A549 (cell line): ENCODE measurements at regions not wholly inside any gene's neighbourhood (a gene's known extent, or its start where the extent isn't known, plus 50 kb on each side); places are given as distances from the start of the nearest gene placed in this dataset.

ENCODE experiments used
- POLR2AphosphoS2 ChIP-seq: conservative IDR thresholded peaks from 2 replicates; pipeline ENCODE4 v1.6.1; 2012; ENCODE audit warnings: low read length, improper control_type of control experiment, inconsistent platforms
- TF ChIP-seq, protein P1 (sequence below): fragments of >200 bp; sonication (Bioruptor Twin); formaldehyde crosslinking; IDR thresholded peaks from 3 replicates; pipeline ENCODE4 v1.5.1; 2016

DNA sequence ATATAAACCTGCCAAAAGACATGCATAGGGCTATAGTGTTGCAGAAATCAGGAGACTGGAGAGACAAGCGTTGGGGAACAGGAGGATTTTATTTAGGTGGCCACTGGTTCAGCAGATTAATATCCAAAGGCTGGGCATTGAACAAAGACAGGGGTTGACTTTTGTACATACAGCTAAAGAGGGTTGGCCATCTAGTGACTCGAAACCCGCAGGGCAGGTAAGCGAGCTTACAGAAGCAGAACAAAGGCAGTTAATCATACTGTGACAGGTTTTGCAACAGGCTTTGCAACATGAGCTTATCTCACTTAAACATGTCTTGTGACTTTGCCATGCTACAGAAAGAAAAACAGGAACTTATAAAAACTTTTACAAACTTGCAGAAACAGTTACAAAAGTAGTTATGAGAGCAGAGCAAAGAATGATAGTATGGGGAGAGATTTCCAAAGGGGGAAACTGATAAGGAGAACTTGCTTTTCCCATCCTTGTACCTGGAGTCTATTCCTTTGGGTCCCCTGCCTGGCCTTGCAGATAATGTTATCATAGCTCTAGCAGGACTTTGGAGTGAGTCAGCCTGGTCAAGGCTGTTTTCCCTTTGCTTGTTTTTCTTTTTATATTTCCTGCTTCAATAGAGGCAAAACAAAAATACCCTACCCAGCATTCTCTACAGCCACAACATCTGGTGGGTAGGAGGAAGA is 234.2 kb downstream of the PCDH17 start:
- TF ChIP-seq, protein P1, sequence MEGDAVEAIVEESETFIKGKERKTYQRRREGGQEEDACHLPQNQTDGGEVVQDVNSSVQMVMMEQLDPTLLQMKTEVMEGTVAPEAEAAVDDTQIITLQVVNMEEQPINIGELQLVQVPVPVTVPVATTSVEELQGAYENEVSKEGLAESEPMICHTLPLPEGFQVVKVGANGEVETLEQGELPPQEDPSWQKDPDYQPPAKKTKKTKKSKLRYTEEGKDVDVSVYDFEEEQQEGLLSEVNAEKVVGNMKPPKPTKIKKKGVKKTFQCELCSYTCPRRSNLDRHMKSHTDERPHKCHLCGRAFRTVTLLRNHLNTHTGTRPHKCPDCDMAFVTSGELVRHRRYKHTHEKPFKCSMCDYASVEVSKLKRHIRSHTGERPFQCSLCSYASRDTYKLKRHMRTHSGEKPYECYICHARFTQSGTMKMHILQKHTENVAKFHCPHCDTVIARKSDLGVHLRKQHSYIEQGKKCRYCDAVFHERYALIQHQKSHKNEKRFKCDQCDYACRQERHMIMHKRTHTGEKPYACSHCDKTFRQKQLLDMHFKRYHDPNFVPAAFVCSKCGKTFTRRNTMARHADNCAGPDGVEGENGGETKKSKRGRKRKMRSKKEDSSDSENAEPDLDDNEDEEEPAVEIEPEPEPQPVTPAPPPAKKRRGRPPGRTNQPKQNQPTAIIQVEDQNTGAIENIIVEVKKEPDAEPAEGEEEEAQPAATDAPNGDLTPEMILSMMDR = no peak
- no peak for TF ChIP-seq POLR2AphosphoS2
